SJCRH30 (cell line): ENCODE measurements at regions not wholly inside any gene's neighbourhood (a gene's known extent, or its start where the extent isn't known, plus 50 kb on each side); places are given as distances from the start of the nearest gene placed in this dataset.

Experiments
- DNase-seq, 2 experiments: peaks; one replicate each; pipeline ENCODE4 v3.0.0-alpha.2; 2015 to 2020
- H3K27ac ChIP-seq: fragments of 250-450 bp; sonication (Bioruptor Pico); 2 replicates; pipeline ENCODE4 v1.5.1; 2020; ENCODE audit warnings: mild to moderate bottlenecking, moderate library complexity
- H3K27me3 ChIP-seq: fragments of 250-450 bp; sonication (Bioruptor Pico); 2 replicates; pipeline ENCODE4 v1.5.1; 2020; ENCODE audit warnings: mild to moderate bottlenecking, moderate library complexity
- H3K36me3 ChIP-seq: fragments of 250-450 bp; sonication (Bioruptor Pico); 2 replicates; pipeline ENCODE4 v1.5.1; 2020; ENCODE audit warnings: mild to moderate bottlenecking, moderate library complexity
- H3K4me1 ChIP-seq: fragments of 250-450 bp; sonication (Bioruptor Pico); 2 replicates; pipeline ENCODE4 v1.5.1; 2020; ENCODE audit warnings: mild to moderate bottlenecking, moderate library complexity
- H3K4me3 ChIP-seq: fragments of 250-450 bp; sonication (Bioruptor Pico); 2 replicates; pipeline ENCODE4 v1.5.1; 2020; ENCODE audit warnings: mild to moderate bottlenecking, moderate library complexity
- H3K9me3 ChIP-seq: fragments of 250-450 bp; sonication (Bioruptor Pico); replicated peaks from 2 replicates; pipeline ENCODE4 v1.5.1; 2020; ENCODE audit warnings: mild to moderate bottlenecking, moderate library complexity

DNA sequence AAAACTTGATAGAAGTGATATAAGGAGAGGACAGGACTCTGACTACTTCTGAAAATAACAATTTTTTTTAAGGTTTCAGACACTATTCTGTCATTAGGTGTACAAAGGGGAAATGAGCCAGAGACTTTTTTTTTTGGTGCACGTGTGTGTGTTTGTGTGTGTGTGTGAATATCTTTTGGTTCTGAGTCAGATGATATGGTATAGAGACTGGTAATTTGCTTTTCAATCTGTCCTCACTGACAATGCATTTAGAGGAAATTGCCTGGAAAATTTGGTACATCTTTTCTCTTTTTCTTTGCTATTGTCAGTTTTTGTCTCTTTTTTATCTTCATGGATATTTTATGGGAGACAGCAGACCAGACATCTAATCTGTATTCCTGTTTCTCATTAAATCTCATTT is 59.3 kb downstream of the DDIT4L start:
- H3K4me3 ChIP-seq, result no peak overlapping the region
- no peak overlapping the region for H3K27ac ChIP-seq
- H3K4me1 ChIP-seq, result no peaks in the 10 kb centered on the region
- no peaks in the 10 kb centered on the region for H3K27me3 ChIP-seq
- DNase-seq, result no peak
- H3K36me3 ChIP-seq, result no peaks in the 10 kb centered on the region
- no peaks in the 10 kb centered on the region for H3K9me3 ChIP-seq

- Histone ChIP-seq H3K36me3 (no peaks in the 10 kb centered on the region), H3K27ac (no peak overlapping the region), H3K4me1 (no peaks in the 10 kb centered on the region), H3K9me3 (no peaks in the 10 kb centered on the region), H3K4me3 (no peak overlapping the region), H3K27me3 (no peaks in the 10 kb centered on the region)
- DNase-seq, result no peak
Observed at GRCh38 chr4:100130491-100130890, 59.8 kb downstream of the DDIT4L start.

GRCh38 chr4:100129774-100130173 is 60.5 kb downstream of the DDIT4L start:
- DNase-seq, result no peak
- H3K4me3 ChIP-seq, result no peak overlapping the region
- no peaks in the 10 kb centered on the region for H3K36me3 ChIP-seq
- H3K4me1 ChIP-seq, result no peaks in the 10 kb centered on the region
- H3K27ac ChIP-seq, result no peak overlapping the region
- no peaks in the 10 kb centered on the region for H3K9me3 ChIP-seq
- no peaks in the 10 kb centered on the region for H3K27me3 ChIP-seq

DNA sequence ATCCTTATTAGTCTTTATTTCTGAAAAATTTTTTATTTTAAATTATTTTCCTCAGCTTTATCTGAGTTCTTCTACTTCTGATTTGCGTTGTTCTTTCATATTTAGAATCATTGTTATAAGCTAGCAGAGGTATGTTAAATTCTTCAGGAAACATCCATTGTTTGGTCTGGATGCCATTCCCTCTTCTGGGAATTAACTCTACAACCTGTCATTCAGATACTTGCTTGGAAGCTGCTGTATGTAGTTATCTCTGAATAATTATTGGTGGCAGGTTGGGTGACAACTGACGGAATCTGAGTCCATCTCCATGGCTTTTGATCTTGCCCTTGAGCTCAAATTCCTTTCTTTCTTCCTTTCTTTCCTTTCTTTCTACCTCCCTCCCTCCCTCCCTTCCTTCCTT is 61.9 kb downstream of the DDIT4L start:
- Histone ChIP-seq H3K27ac (no peak overlapping the region), H3K4me3 (no peak overlapping the region), H3K4me1 (no peaks in the 10 kb centered on the region), H3K36me3 (no peaks in the 10 kb centered on the region), H3K9me3 (no peaks in the 10 kb centered on the region), H3K27me3 (no peaks in the 10 kb centered on the region)
- no peak for DNase-seq

GRCh38 chr4:100124715-100125114 is 65.6 kb downstream of the DDIT4L start:
- no peak for DNase-seq
- Histone ChIP-seq H3K9me3 (no peaks in the 10 kb centered on the region), H3K36me3 (no peaks in the 10 kb centered on the region), H3K27me3 (no peaks in the 10 kb centered on the region), H3K4me1 (no peaks in the 10 kb centered on the region), H3K4me3 (no peak overlapping the region), H3K27ac (no peak overlapping the region)

DNA sequence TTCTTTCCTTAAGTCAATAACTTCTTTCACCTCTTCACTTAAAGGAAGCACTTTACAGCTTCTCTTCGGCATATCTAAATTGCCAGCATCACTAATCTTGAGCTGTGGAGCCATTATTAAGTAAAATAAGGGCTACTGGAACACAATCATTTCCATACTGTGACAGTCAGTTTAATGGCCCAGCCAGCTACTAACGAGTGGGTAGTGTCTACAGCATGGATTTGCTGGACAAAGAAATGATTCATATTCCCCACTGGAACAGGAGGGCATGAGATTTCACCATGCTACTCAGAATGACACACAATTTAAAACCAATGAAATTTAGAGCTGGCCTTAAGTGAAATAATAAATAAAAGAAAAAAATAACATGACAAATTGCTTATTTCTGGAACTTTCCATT is 72.1 kb downstream of the DDIT4L start:
- no peaks in the 10 kb centered on the region for H3K27me3 ChIP-seq
- DNase-seq, result no peak
- H3K9me3 ChIP-seq, result no peaks in the 10 kb centered on the region

GRCh38 chr4:100117750-100118149 is 72.5 kb downstream of the DDIT4L start:
- Histone ChIP-seq H3K4me3 (no peak overlapping the region), H3K27me3 (no peaks in the 10 kb centered on the region), H3K27ac (no peak overlapping the region), H3K9me3 (no peaks in the 10 kb centered on the region), H3K4me1 (no peaks in the 10 kb centered on the region), H3K36me3 (no peaks in the 10 kb centered on the region)
- peak; percentile 19 to 37 for DNase-seq

More for the DNA sequence above, 72.1 kb downstream of the DDIT4L start:
- Histone ChIP-seq H3K4me3 (no peak overlapping the region), H3K36me3 (no peaks in the 10 kb centered on the region), H3K4me1 (no peaks in the 10 kb centered on the region), H3K27ac (no peak overlapping the region)

- Histone ChIP-seq H3K27me3 (no peaks in the 10 kb centered on the region), H3K4me3 (no peak overlapping the region), H3K36me3 (no peaks in the 10 kb centered on the region), H3K4me1 (no peaks in the 10 kb centered on the region), H3K27ac (no peak overlapping the region), H3K9me3 (no peaks in the 10 kb centered on the region)
- DNase-seq, result no peak
Observed at GRCh38 chr4:100114909-100115308, 75.4 kb downstream of the DDIT4L start.

DNA sequence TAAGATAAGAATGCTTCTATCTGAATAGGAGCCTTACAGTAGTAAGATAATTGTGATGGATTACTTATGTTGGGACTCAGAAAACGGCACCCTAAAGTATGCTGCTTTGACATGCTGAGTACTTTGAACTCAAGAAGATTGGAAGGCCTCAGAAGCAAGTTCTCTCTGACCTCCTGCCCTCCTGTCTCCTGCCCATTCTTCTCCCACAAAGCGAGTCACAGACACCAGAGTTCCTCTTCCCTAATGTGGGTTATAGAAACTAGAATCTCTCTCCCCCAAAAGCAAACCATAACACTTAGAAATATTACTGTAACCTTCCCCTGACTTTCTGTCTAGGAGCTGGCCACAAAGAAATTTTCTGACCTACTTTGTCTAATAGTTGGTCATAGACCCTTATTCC is 76.5 kb downstream of the DDIT4L start:
- Histone ChIP-seq H3K36me3 (no peaks in the 10 kb centered on the region), H3K9me3 (no peaks in the 10 kb centered on the region), H3K4me3 (no peak overlapping the region), H3K27ac (no peak overlapping the region), H3K27me3 (no peaks in the 10 kb centered on the region), H3K4me1 (no peaks in the 10 kb centered on the region)
- DNase-seq, result no peak

DNA sequence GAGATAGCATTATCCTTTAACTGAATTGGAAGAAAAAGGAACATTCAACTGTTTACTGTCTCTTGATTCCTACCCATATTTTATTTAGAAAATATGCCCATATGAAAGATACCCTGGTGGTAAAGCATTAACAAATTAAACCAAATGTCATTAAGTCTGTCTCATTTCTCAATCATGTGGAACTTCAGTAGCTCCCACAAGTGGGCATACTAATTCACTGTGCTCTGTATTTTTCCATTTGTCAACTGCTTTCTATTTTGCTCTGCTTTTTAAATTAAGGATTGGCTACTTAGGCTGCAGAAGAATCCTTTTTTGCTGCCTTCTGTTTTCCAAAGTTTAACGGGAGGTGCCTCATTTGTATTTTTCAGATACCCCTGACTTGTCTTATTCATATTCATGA is 77.2 kb downstream of the DDIT4L start:
- Histone ChIP-seq H3K36me3 (no peaks in the 10 kb centered on the region), H3K4me1 (no peaks in the 10 kb centered on the region), H3K27me3 (no peaks in the 10 kb centered on the region), H3K9me3 (no peaks in the 10 kb centered on the region), H3K4me3 (no peak overlapping the region), H3K27ac (no peak overlapping the region)
- no peak for DNase-seq

DNA sequence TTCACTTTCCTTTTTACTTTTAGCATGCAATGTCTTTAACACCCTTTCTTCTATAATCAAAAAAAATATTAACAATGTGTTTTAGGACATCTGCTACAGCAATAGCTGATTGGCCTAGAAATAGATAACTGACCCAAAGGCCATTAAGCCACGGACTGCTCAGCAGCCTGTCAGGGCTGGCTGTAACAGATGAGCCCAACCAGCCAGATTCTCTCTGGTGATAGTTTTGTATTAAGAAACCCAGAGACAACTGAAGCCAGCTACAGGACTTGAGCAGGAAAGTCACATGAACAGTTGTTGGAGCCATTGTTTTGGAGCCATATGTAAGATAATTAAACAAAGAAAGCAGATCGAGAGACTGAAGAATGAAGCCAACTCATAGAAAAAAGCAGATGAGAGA is 80.3 kb downstream of the DDIT4L start:
- Histone ChIP-seq H3K27ac (no peak overlapping the region), H3K9me3 (no peaks in the 10 kb centered on the region), H3K27me3 (no peaks in the 10 kb centered on the region), H3K4me1 (no peaks in the 10 kb centered on the region), H3K36me3 (no peaks in the 10 kb centered on the region), H3K4me3 (no peak overlapping the region)
- no peak for DNase-seq

- Histone ChIP-seq H3K4me3 (no peak overlapping the region), H3K9me3 (no peaks in the 10 kb centered on the region), H3K27ac (no peak overlapping the region), H3K4me1 (no peaks in the 10 kb centered on the region), H3K27me3 (no peaks in the 10 kb centered on the region), H3K36me3 (no peaks in the 10 kb centered on the region)
- DNase-seq, result no peak
Observed at GRCh38 chr4:100108869-100109268, 81.4 kb downstream of the DDIT4L start.

GRCh38 chr4:100106982-100107381 is 83.3 kb downstream of the DDIT4L start:
- no peaks in the 10 kb centered on the region for H3K4me1 ChIP-seq
- no peaks in the 10 kb centered on the region for H3K27me3 ChIP-seq
- no peaks in the 10 kb centered on the region for H3K9me3 ChIP-seq
- no peak overlapping the region for H3K4me3 ChIP-seq
- H3K27ac ChIP-seq, result no peak overlapping the region
- H3K36me3 ChIP-seq, result no peaks in the 10 kb centered on the region
- no peak for DNase-seq

- H3K27ac ChIP-seq, result no peak overlapping the region
- H3K9me3 ChIP-seq, result no peaks in the 10 kb centered on the region
- no peak overlapping the region for H3K4me3 ChIP-seq
- no peaks in the 10 kb centered on the region for H3K36me3 ChIP-seq
- DNase-seq, result no peak
- H3K4me1 ChIP-seq, result no peaks in the 10 kb centered on the region; the same call in 1 of the 2 replicates
- H3K27me3 ChIP-seq, result no peaks in the 10 kb centered on the region
Observed at GRCh38 chr4:100103671-100104070, 86.6 kb downstream of the DDIT4L start.

DNA sequence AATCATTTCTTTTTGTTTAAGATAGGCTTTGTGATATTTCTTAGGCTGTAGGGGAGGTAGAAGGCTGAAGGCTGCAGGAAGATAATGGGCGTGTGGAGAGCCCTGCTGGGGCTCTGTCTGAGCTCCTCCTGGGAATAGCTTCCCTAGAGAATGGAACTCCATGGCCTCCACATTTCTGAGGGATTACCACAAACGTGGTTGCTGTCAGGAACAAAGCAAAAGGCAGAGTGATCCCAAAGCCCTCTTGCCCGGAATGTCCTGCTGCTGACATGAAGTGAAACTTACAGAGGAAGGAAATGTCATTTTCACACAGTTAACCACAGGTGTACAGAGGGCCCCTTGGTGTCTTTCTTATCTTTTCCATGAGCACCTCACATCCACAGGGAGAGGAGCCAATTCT is 89.3 kb downstream of the DDIT4L start:
- DNase-seq, result peak; percentile 8 to 18
- Histone ChIP-seq H3K27ac (no peak overlapping the region), H3K9me3 (no peaks in the 10 kb centered on the region)

GRCh38 chr4:100099746-100100145 is 90.5 kb downstream of the DDIT4L start:
- Histone ChIP-seq H3K27ac (no peak overlapping the region), H3K9me3 (no peaks in the 10 kb centered on the region), H3K36me3 (no peaks in the 10 kb centered on the region), H3K4me3 (no peak overlapping the region), H3K4me1 (peaks cover 2% of the 10 kb centered on the region), H3K27me3 (no peaks in the 10 kb centered on the region)
- DNase-seq, result no peak

More for the DNA sequence above, 89.3 kb downstream of the DDIT4L start:
- Histone ChIP-seq H3K36me3 (no peaks in the 10 kb centered on the region), H3K4me1 (peaks cover 2% of the 10 kb centered on the region), H3K4me3 (no peak overlapping the region), H3K27me3 (no peaks in the 10 kb centered on the region)

GRCh38 chr4:100098681-100099080 is 91.6 kb downstream of the DDIT4L start:
- H3K4me3 ChIP-seq, result no peak overlapping the region
- H3K27ac ChIP-seq, result no peak overlapping the region
- no peaks in the 10 kb centered on the region for H3K27me3 ChIP-seq
- DNase-seq, result peak; percentile 12 to 22
- no peaks in the 10 kb centered on the region for H3K9me3 ChIP-seq
- H3K36me3 ChIP-seq, result no peaks in the 10 kb centered on the region
- H3K4me1 ChIP-seq, result peaks cover 4% of the 10 kb centered on the region
